ENCODE measurements at regions not wholly inside any gene's neighbourhood (a gene's known extent, or its start where the extent isn't known, plus 50 kb on each side); places are given as distances from the start of the nearest gene placed in this dataset.

- Histone ChIP-seq H3K9ac (no peak overlapping the region), H4K20me1 (ENCODE audit: insufficient read depth) (no peaks in the 10 kb centered on the region), H2AFZ (no peak overlapping the region), H3K27me3 (replicated peaks; ENCODE audit: insufficient read depth) (no peaks in the 10 kb centered on the region), H3K36me3 (ENCODE audit: low read depth) (no peaks in the 10 kb centered on the region), H3K4me2 (ENCODE audit: unreplicated experiment) (peak overlapping the region; percentile 28), H3K9me2 (ENCODE audit: insufficient read depth) (no peaks in the 10 kb centered on the region; the same call in 1 of the 2 replicates), H3K4me3 (no peak overlapping the region), H3K4me1 (ENCODE audit: insufficient read depth) (peaks cover 34% of the 10 kb centered on the region), H3K9me3 (ENCODE audit: low read depth) (no peaks in the 10 kb centered on the region), H3K79me2 (ENCODE audit: insufficient read depth) (no peaks in the 10 kb centered on the region), H3F3A (ENCODE audit: insufficient read depth) (peaks cover 11% of the 10 kb centered on the region; the same call in 1 of the 2 replicates), H3K27ac (no peak overlapping the region; the same call in 1 of the 2 replicates)
- 75 to 81% methylated on average over 4 of the region's 4 CpGs for WGBS, 2 experiments (ENCODE audit: low coverage in 1 of 2, low lambda C conversion rate in 2 of 2, missing lambda C conversion rate in 2 of 2)
- peak; percentile 81 for DNase-seq
- in situ Hi-C loops (cut with MboI), result no loop called here
- TF ChIP-seq EZH2 (IDR thresholded peaks at IDR 0.05; ENCODE audit: insufficient read depth, poor library complexity, severe bottlenecking) (no peak), EZH2phosphoT487 (IDR thresholded peaks at IDR 0.05; ENCODE audit: insufficient read depth, low read depth) (no peak)
These were observed 148.6 kb downstream of the SUCNR1 start for GRCh38 chr3:152021951-152022461.

GRCh38 chr3:152026033-152026556, 152.7 kb downstream of the SUCNR1 start:
- in situ Hi-C loops (cut with MboI), result no loop called here
- H3K4me2 ChIP-seq (ENCODE audit: unreplicated experiment), result peak overlapping the region; percentile 78
- H3K4me1 ChIP-seq (ENCODE audit: insufficient read depth), result peaks cover 26% of the 10 kb centered on the region
- peak overlapping the region; percentile 61 for H2AFZ ChIP-seq
- peaks cover 12% of the 10 kb centered on the region; the same call in 1 of the 2 replicates for H3F3A ChIP-seq (ENCODE audit: insufficient read depth)
- no peaks in the 10 kb centered on the region for H3K27me3 ChIP-seq (replicated peaks; ENCODE audit: insufficient read depth)
- 3% methylated on average over 5 of the region's 5 CpGs for WGBS, 2 experiments (ENCODE audit: low coverage in 1 of 2, low lambda C conversion rate in 2 of 2, missing lambda C conversion rate in 2 of 2)
- H3K9ac ChIP-seq, result peak overlapping the region; percentile 49
- H3K9me2 ChIP-seq (ENCODE audit: insufficient read depth), result no peaks in the 10 kb centered on the region
- no peaks in the 10 kb centered on the region for H3K36me3 ChIP-seq (ENCODE audit: low read depth)
- DNase-seq, result peak; percentile 86
- TF ChIP-seq EZH2 (IDR thresholded peaks at IDR 0.05; ENCODE audit: insufficient read depth, poor library complexity, severe bottlenecking), result no peak
- no peak for TF ChIP-seq EZH2phosphoT487 (IDR thresholded peaks at IDR 0.05; ENCODE audit: insufficient read depth, low read depth)
- no peaks in the 10 kb centered on the region for H3K79me2 ChIP-seq (ENCODE audit: insufficient read depth)
- no peaks in the 10 kb centered on the region for H3K9me3 ChIP-seq (ENCODE audit: low read depth)
- peak overlapping the region; percentile 59 for H3K27ac ChIP-seq
- peak overlapping the region; percentile 53 for H3K4me3 ChIP-seq
- no peaks in the 10 kb centered on the region for H4K20me1 ChIP-seq (ENCODE audit: insufficient read depth)

GRCh38 chr3:152030320-152030719, 156.9 kb downstream of the SUCNR1 start:
- WGBS, 2 experiments (ENCODE audit: low coverage in 1 of 2, low lambda C conversion rate in 2 of 2, missing lambda C conversion rate in 2 of 2), result 84 to 89% methylated on average over 4 of the region's 4 CpGs
- in situ Hi-C loops (cut with MboI), result no loop called here
- no peak overlapping the region for H3K27ac ChIP-seq
- no peaks in the 10 kb centered on the region for H3K36me3 ChIP-seq (ENCODE audit: low read depth)
- H3K4me1 ChIP-seq (ENCODE audit: insufficient read depth), result peaks cover 16% of the 10 kb centered on the region
- H3K27me3 ChIP-seq (replicated peaks; ENCODE audit: insufficient read depth), result no peaks in the 10 kb centered on the region
- no peak for TF ChIP-seq EZH2 (IDR thresholded peaks at IDR 0.05; ENCODE audit: insufficient read depth, poor library complexity, severe bottlenecking)
- TF ChIP-seq EZH2phosphoT487 (IDR thresholded peaks at IDR 0.05; ENCODE audit: insufficient read depth, low read depth), result no peak
- H3K9me3 ChIP-seq (ENCODE audit: low read depth), result no peaks in the 10 kb centered on the region
- H3F3A ChIP-seq (ENCODE audit: insufficient read depth), result peaks cover 12% of the 10 kb centered on the region; the same call in 1 of the 2 replicates
- no peaks in the 10 kb centered on the region for H3K9me2 ChIP-seq (ENCODE audit: insufficient read depth)
- H3K79me2 ChIP-seq (ENCODE audit: insufficient read depth), result no peaks in the 10 kb centered on the region
- H3K4me2 ChIP-seq (ENCODE audit: unreplicated experiment), result no peak overlapping the region
- H2AFZ ChIP-seq, result no peak overlapping the region; the same call in 1 of the 2 replicates
- DNase-seq, result no peak
- no peak overlapping the region for H3K4me3 ChIP-seq
- H3K9ac ChIP-seq, result no peak overlapping the region
- no peaks in the 10 kb centered on the region for H4K20me1 ChIP-seq (ENCODE audit: insufficient read depth)

- TF ChIP-seq EZH2 (IDR thresholded peaks at IDR 0.05; ENCODE audit: insufficient read depth, poor library complexity, severe bottlenecking), result no peak
- TF ChIP-seq EZH2phosphoT487 (IDR thresholded peaks at IDR 0.05; ENCODE audit: insufficient read depth, low read depth), result no peak
- in situ Hi-C loops (cut with MboI), result no loop called here
- Histone ChIP-seq H3K9ac (no peak overlapping the region), H3K9me3 (ENCODE audit: low read depth) (no peaks in the 10 kb centered on the region), H3K79me2 (ENCODE audit: insufficient read depth) (no peaks in the 10 kb centered on the region), H3K4me1 (ENCODE audit: insufficient read depth) (peaks cover 8% of the 10 kb centered on the region), H3K27ac (no peak overlapping the region), H4K20me1 (ENCODE audit: insufficient read depth) (no peaks in the 10 kb centered on the region), H3K4me3 (no peak overlapping the region), H3K36me3 (ENCODE audit: low read depth) (no peaks in the 10 kb centered on the region), H2AFZ (no peak overlapping the region), H3F3A (ENCODE audit: insufficient read depth) (peaks cover 8% of the 10 kb centered on the region; the same call in 1 of the 2 replicates), H3K4me2 (ENCODE audit: unreplicated experiment) (no peak overlapping the region), H3K27me3 (replicated peaks; ENCODE audit: insufficient read depth) (no peaks in the 10 kb centered on the region), H3K9me2 (ENCODE audit: insufficient read depth) (no peaks in the 10 kb centered on the region)
- 95 to 98% methylated on average over 3 of the region's 3 CpGs for WGBS, 2 experiments (ENCODE audit: low coverage in 1 of 2, low lambda C conversion rate in 2 of 2, missing lambda C conversion rate in 2 of 2)
- DNase-seq, result no peak
These were observed 157.9 kb downstream of the SUCNR1 start for GRCh38 chr3:152031321-152031720.

Data from GM23248 (cell line).